HepG2 (cell line): ENCODE measurements at regions not wholly inside any gene's neighbourhood (a gene's known extent, or its start where the extent isn't known, plus 50 kb on each side); places are given as distances from the start of the nearest gene placed in this dataset.

Experiments
- ATAC-seq: fragments of 200-7000 bp; cut with Tn5 transposase; 3 replicates; pipeline ENCODE4 v1.9.1; 2020; ENCODE audit warnings: mild to moderate bottlenecking, moderate library complexity
- BruUV-seq: library from RNA; stranded (reverse); fragments of 400-500 nt; replicated peaks from 2 replicates; lab custom pipeline; 2021; lab: Mats Ljungman, UMichigan
- CTCF ChIA-PET: fragments of 300-600 bp; formaldehyde crosslinking; extraction: SDS; loops from one replicate; lab custom pipeline; 2021; ENCODE audit warnings: low total read pairs, inconsistent platforms, low intra/inter-chr PET ratio; lab: Yijun Ruan, JAX
- POLR2A ChIA-PET: fragments of 350-600 bp; sonication (Branson Sonifier 250); formaldehyde crosslinking; loops from one replicate; lab custom pipeline; 2020; ENCODE audit warnings: antibody characterized with exemption, inconsistent platforms; lab: Yijun Ruan, JAX
- DNase-seq: peaks from one replicate; pipeline ENCODE4 v3.0.0-alpha.2; 2015; ENCODE audit warnings: low spot score
- FAIRE-seq: peaks from 3 replicates; lab custom pipeline; 2011; peaks lifted over from hg19 to GRCh38; lab: Jason Lieb, UNC
- H2AFZ ChIP-seq: one replicate; pipeline ENCODE4 v1.6.1; 2011; ENCODE audit warnings: low read length, inconsistent platforms
- H3K27ac ChIP-seq: fragments of 300-600 bp; 3 replicates; pipeline ENCODE4 v1.8.0; 2011; ENCODE audit warnings: mixed run types, mild to moderate bottlenecking, mixed read lengths, low read length, inconsistent platforms; ENCODE audit not compliant: insufficient read depth; ENCODE audit errors: extremely low read length
- H3K27me3 ChIP-seq, 2 experiments: fragments of 200-600 bp in 1 of 2; 2 replicates in 1 of 2; 3 replicates in 1 of 2; pipeline versions ENCODE4 v1.6.0 to v1.8.0; 2011; ENCODE audit warnings: low read length in 2 of 2, mild to moderate bottlenecking in 2 of 2, moderate library complexity in 2 of 2, inconsistent platforms in 1 of 2; ENCODE audit not compliant: insufficient read depth in 2 of 2, control insufficient read depth in 1 of 2
- H3K36me3 ChIP-seq, 2 experiments: fragments of 200-600 bp in 1 of 2; replicated peaks in 1 of 2; 2 replicates in 1 of 2; 3 replicates in 1 of 2; pipeline versions ENCODE4 v1.5.1 to v1.8.0; 2011; ENCODE audit warnings: low read length in 2 of 2, inconsistent platforms in 1 of 2; ENCODE audit not compliant: insufficient read depth in 2 of 2, control insufficient read depth in 1 of 2
- H3K4me1 ChIP-seq: 2 replicates; pipeline ENCODE4 v1.5.1; 2012; ENCODE audit warnings: low read length, inconsistent platforms; ENCODE audit not compliant: insufficient read depth
- H3K4me2 ChIP-seq: 2 replicates; pipeline ENCODE4 v1.6.0; 2011; ENCODE audit warnings: low read depth, low read length, inconsistent platforms
- H3K4me3 ChIP-seq, 3 experiments: fragments of 200-600 bp in 1 of 3; sonication (generic), shearing (Covaris generic) in 1 of 3; replicated peaks in 1 of 3; 2 replicates each; pipeline ENCODE4 v1.5.1; 2011 to 2016; ENCODE audit warnings: low read length in 3 of 3, inconsistent platforms in 2 of 3, low read depth in 2 of 3, mild to moderate bottlenecking in 2 of 3, control low read depth in 1 of 3, mixed read lengths in 1 of 3; ENCODE audit not compliant: insufficient read depth in 1 of 3
- H3K79me2 ChIP-seq: one replicate; pipeline ENCODE4 v1.6.1; 2011; ENCODE audit warnings: low read length, inconsistent platforms; ENCODE audit not compliant: insufficient read depth
- H3K9ac ChIP-seq: 2 replicates; pipeline ENCODE4 v1.6.0; 2011; ENCODE audit warnings: mild to moderate bottlenecking, low read depth, low read length, inconsistent platforms; ENCODE audit not compliant: insufficient read depth
- H3K9me3 ChIP-seq: 2 replicates; pipeline ENCODE4 v1.5.1; 2012; ENCODE audit warnings: mild to moderate bottlenecking, low read length
- H4K20me1 ChIP-seq: 2 replicates; pipeline ENCODE4 v1.6.0; 2011; ENCODE audit warnings: inconsistent platforms, mild to moderate bottlenecking, low read length, moderate library complexity; ENCODE audit not compliant: insufficient read depth
- ADNP ChIP-seq: sonication (generic); formaldehyde crosslinking; IDR thresholded peaks from 2 replicates; pipeline ENCODE4 v1.4.0; 2020; ENCODE audit warnings: missing genetic modification reagents
- DBP ChIP-seq: sonication (generic); formaldehyde crosslinking; IDR thresholded peaks from 2 replicates; pipeline ENCODE4 v1.4.0; 2020; ENCODE audit warnings: missing genetic modification reagents; ENCODE audit errors: not compliant biosample characterization
- FOXP4 ChIP-seq: sonication (generic); formaldehyde crosslinking; IDR thresholded peaks from 2 replicates; pipeline ENCODE4 v1.4.0; 2020; ENCODE audit warnings: missing genetic modification reagents
- HNF4G ChIP-seq, 2 experiments: sonication (generic) in 1 of 2; formaldehyde crosslinking in 1 of 2; IDR thresholded peaks; 2 replicates each; pipeline versions ENCODE4 v1.4.0 to v1.6.1; 2011 to 2020; ENCODE audit warnings: borderline replicate concordance in 2 of 2, low read depth in 2 of 2, mild to moderate bottlenecking in 2 of 2, low read length in 1 of 2, missing genetic modification reagents in 1 of 2, moderate library complexity in 1 of 2
- NONO ChIP-seq, 2 experiments: fragments of 450-650 bp in 1 of 2; sonication (generic) in 1 of 2; formaldehyde crosslinking in 1 of 2; IDR thresholded peaks in 1 of 2; conservative IDR thresholded peaks in 1 of 2; 2 replicates each; pipeline versions ENCODE4 v1.6.1 to v1.8.0; 2017 to 2022; ENCODE audit warnings: mild to moderate bottlenecking in 1 of 2, missing genetic modification reagents in 1 of 2, moderate library complexity in 1 of 2
- PRDM4 ChIP-seq: sonication (generic); formaldehyde crosslinking; IDR thresholded peaks from 2 replicates; pipeline ENCODE4 v1.9.0; 2021; ENCODE audit warnings: missing genetic modification reagents, borderline replicate concordance
- SOX6 ChIP-seq, 2 experiments: fragments of 450-650 bp in 1 of 2; sonication (generic) in 1 of 2; formaldehyde crosslinking in 1 of 2; IDR thresholded peaks; 2 replicates each; pipeline versions ENCODE4 v1.4.0 to v1.6.1; 2017 to 2020; ENCODE audit warnings: antibody characterized with exemption in 1 of 2, mild to moderate bottlenecking in 1 of 2, missing genetic modification reagents in 1 of 2
- SRSF4 ChIP-seq: fragments of 200-400 bp; formaldehyde crosslinking; IDR thresholded peaks from one replicate; pipeline ENCODE4 v1.6.1; 2018; ENCODE audit warnings: mild to moderate bottlenecking, low read depth, low read length, moderate library complexity; ENCODE audit not compliant: poor library complexity, severe bottlenecking
- ZBTB46 ChIP-seq: sonication (generic); formaldehyde crosslinking; IDR thresholded peaks from 2 replicates; pipeline ENCODE4 v1.4.0; 2020; ENCODE audit warnings: mild to moderate bottlenecking, missing genetic modification reagents, borderline replicate concordance
- ZNF121 ChIP-seq: sonication (generic); formaldehyde crosslinking; IDR thresholded peaks from 2 replicates; pipeline ENCODE4 v1.5.0; 2020; ENCODE audit warnings: mild to moderate bottlenecking, missing genetic modification reagents
- ZNF30 ChIP-seq: sonication (generic); formaldehyde crosslinking; IDR thresholded peaks from 2 replicates; pipeline ENCODE4 v1.5.0; 2020; ENCODE audit warnings: mild to moderate bottlenecking, missing genetic modification reagents
- ZNF513 ChIP-seq: sonication (generic); formaldehyde crosslinking; conservative IDR thresholded peaks from 2 replicates; pipeline ENCODE4 v1.5.0; 2020; ENCODE audit warnings: missing genetic modification reagents
- ZZZ3 ChIP-seq: sonication (generic); formaldehyde crosslinking; IDR thresholded peaks from 2 replicates; pipeline ENCODE4 v1.4.0; 2020; ENCODE audit warnings: missing genetic modification reagents, mild to moderate bottlenecking, borderline replicate concordance
- WGBS: methylation state at CpG from one replicate; pipeline ENCODE4 v1.1.6; 2017; ENCODE audit warnings: low lambda C conversion rate; 5-methylcytosine and 5-hydroxymethylcytosine counted together
- in situ Hi-C: cut with HindIII; loops from 2 replicates; pipeline ENCODE4 v1.10.0; 2017; ENCODE audit warnings: low pct_unique_long_range_greater_than_20kb; ENCODE audit not compliant: extremely low pct_ligation_motif_present
- intact Hi-C: fragments of 100-400 bp; cut with micrococcal nuclease; formaldehyde crosslinking; loops from one replicate; pipeline ENCODE4 v1.10.0; 2022; ENCODE audit not compliant: unreplicated experiment

DNA sequence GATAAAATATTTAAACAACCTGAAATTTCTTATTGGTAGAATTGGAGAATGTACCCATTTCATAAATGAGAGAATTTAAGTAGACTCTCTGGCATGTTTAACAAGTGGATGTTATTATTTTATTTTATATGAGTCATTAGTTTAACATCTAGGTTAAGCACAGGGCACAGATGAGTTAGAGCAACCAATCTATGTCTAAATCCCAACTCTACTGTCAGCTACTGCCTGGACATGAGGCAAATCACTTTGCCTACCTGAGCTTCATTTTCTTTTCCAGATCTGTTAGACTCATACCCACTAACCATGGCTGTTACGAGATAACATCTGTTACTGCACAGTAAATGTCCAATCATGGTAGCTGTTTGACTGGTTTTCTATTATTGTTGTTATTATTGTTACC lies 251.1 kb downstream of the INHBA start (continued):
- TF ChIP-seq HNF4G (IDR thresholded peaks at IDR 0.05; ENCODE audit: borderline replicate concordance, low read depth, low read length): no peak
- TF ChIP-seq HNF4G (CRISPR knock-in tag; IDR thresholded peaks at IDR 0.05; ENCODE audit: borderline replicate concordance, low read depth): no peak
- TF ChIP-seq PRDM4 (CRISPR knock-in tag): no peak
- TF ChIP-seq ADNP (CRISPR knock-in tag): no peak
- TF ChIP-seq NONO (IDR thresholded peaks at IDR 0.05): no peak
- TF ChIP-seq NONO (CRISPR knock-in tag; conservative IDR thresholded peaks at IDR 0.05): no peak
- no peak for TF ChIP-seq SOX6 (IDR thresholded peaks at IDR 0.05)
- TF ChIP-seq SOX6 (CRISPR knock-in tag; IDR thresholded peaks at IDR 0.05): no peak
- TF ChIP-seq ZNF121 (CRISPR knock-in tag): no peak

- POLR2A ChIA-PET: no interaction called here
- no peak overlapping the region for H2AFZ ChIP-seq
- no TSS peak for BruUV-seq
- TF ChIP-seq SRSF4 (no peak), ZNF30 (CRISPR knock-in tag) (no peak), DBP (CRISPR knock-in tag) (no peak), FOXP4 (CRISPR knock-in tag) (no peak), ZNF513 (CRISPR knock-in tag) (no peak), ZBTB46 (CRISPR knock-in tag) (no peak), ZZZ3 (no peak)
Observed at GRCh38 chr7:41449694-41450093, 253.2 kb downstream of the INHBA start.

More at GRCh38 chr7:41449694-41450093, 253.2 kb downstream of the INHBA start:
- no peaks in the 10 kb centered on the region for H3K27me3 ChIP-seq
- H3K36me3 ChIP-seq: no peaks in the 10 kb centered on the region
- H3K4me3 ChIP-seq: no peak overlapping the region
- H3K79me2 ChIP-seq: no peaks in the 10 kb centered on the region
- intact Hi-C loops (no loop called here), in situ Hi-C loops (no loop called here)
- 37% methylated on average over 5 of the region's 5 CpGs for WGBS
- no peaks in the 10 kb centered on the region for H4K20me1 ChIP-seq
- no peak overlapping the region for H3K27ac ChIP-seq
- peaks cover 53% of the 10 kb centered on the region for H3K9me3 ChIP-seq
- no peak for DNase-seq
- no peak overlapping the region for H3K4me2 ChIP-seq
- no peaks in the 10 kb centered on the region for H3K4me1 ChIP-seq
- no peak overlapping the region for H3K9ac ChIP-seq
- no peak for ATAC-seq
- no peak for FAIRE-seq
- CTCF ChIA-PET: no interaction called here
